ENCODE measurements at regions not wholly inside any gene's neighbourhood (a gene's known extent, or its start where the extent isn't known, plus 50 kb on each side); places are given as distances from the start of the nearest gene placed in this dataset.

- H3K18ac ChIP-seq (ENCODE audit: low read length), result no peak overlapping the region
- no peak overlapping the region for H4K91ac ChIP-seq (ENCODE audit: low read depth, low read length)
- H3K9ac ChIP-seq (ENCODE audit: low read length), result no peak overlapping the region
- H3K79me1 ChIP-seq (ENCODE audit: low read length), result no peaks in the 10 kb centered on the region
- H2AFZ ChIP-seq (ENCODE audit: insufficient read depth, low read length, poor library complexity), result no peak overlapping the region
- no peaks in the 10 kb centered on the region for H3K36me3 ChIP-seq (ENCODE audit: control insufficient read depth in 1 of 2, insufficient read depth in 2 of 2, low read length in 2 of 2)
- H2BK12ac ChIP-seq (ENCODE audit: low read length), result no peak overlapping the region
- H3K27me3 ChIP-seq (ENCODE audit: insufficient read depth, low read length), result no peaks in the 10 kb centered on the region
- H3K4ac ChIP-seq (ENCODE audit: low read depth, low read length), result no peak overlapping the region
- H2AK5ac ChIP-seq (ENCODE audit: low read length), result no peak overlapping the region
- H3K79me2 ChIP-seq (ENCODE audit: control insufficient read depth, insufficient read depth, low read length, poor library complexity), result no peaks in the 10 kb centered on the region
- H3K9me3 ChIP-seq (ENCODE audit: insufficient read depth, low read depth, low read length), result no peaks in the 10 kb centered on the region
- no peak overlapping the region for H3K14ac ChIP-seq (ENCODE audit: low read length)
- no peak overlapping the region for H2BK5ac ChIP-seq (ENCODE audit: low read depth, low read length, poor library complexity)
- no peak overlapping the region for H3K4me3 ChIP-seq (ENCODE audit: low read depth, low read length)
- no peak overlapping the region for H3K23ac ChIP-seq (ENCODE audit: low read length)
- H2BK120ac ChIP-seq (ENCODE audit: insufficient read depth, low read length, poor library complexity), result no peak overlapping the region
- H3K27ac ChIP-seq (ENCODE audit: low read depth, low read length), result no peak overlapping the region
- H3K4me2 ChIP-seq (ENCODE audit: low read length), result no peak overlapping the region
- no CpG with 5 or more reads among the region's 7 CpGs for WGBS (ENCODE audit: extremely low coverage, insufficient coverage, insufficient read length)
- H4K12ac ChIP-seq (ENCODE audit: low read depth, low read length), result no peak overlapping the region
- no peak for DNase-seq
- no peak overlapping the region for H4K8ac ChIP-seq (ENCODE audit: low read depth, low read length)
- H3K4me1 ChIP-seq (ENCODE audit: control insufficient read depth in 1 of 2, insufficient read depth in 2 of 2, low read length in 2 of 2), result no peaks in the 10 kb centered on the region
Measured at GRCh38 chr12:108065069-108065468, 64.0 kb upstream of the WSCD2 start.

GRCh38 chr12:108066583-108067577 is 62.2 kb upstream of the WSCD2 start:
- Histone ChIP-seq H3K27me3 (ENCODE audit: insufficient read depth, low read length) (no peaks in the 10 kb centered on the region), H2AK5ac (ENCODE audit: low read length) (no peak overlapping the region), H3K23ac (ENCODE audit: low read length) (no peak overlapping the region), H4K8ac (ENCODE audit: low read depth, low read length) (no peak overlapping the region), H3K79me2 (ENCODE audit: control insufficient read depth, insufficient read depth, low read length, poor library complexity) (no peaks in the 10 kb centered on the region), H2BK120ac (ENCODE audit: insufficient read depth, low read length, poor library complexity) (no peak overlapping the region), H3K4me3 (ENCODE audit: low read depth, low read length) (no peak overlapping the region), H3K27ac (ENCODE audit: low read depth, low read length) (no peak overlapping the region), H3K79me1 (ENCODE audit: low read length) (no peaks in the 10 kb centered on the region), H3K36me3 (ENCODE audit: control insufficient read depth in 1 of 2, insufficient read depth in 2 of 2, low read length in 2 of 2) (no peaks in the 10 kb centered on the region), H3K18ac (ENCODE audit: low read length) (no peak overlapping the region), H2BK5ac (ENCODE audit: low read depth, low read length, poor library complexity) (no peak overlapping the region), H3K4me1 (ENCODE audit: control insufficient read depth in 1 of 2, insufficient read depth in 2 of 2, low read length in 2 of 2) (no peaks in the 10 kb centered on the region), H2BK12ac (ENCODE audit: low read length) (no peak overlapping the region), H2AFZ (ENCODE audit: insufficient read depth, low read length, poor library complexity) (no peak overlapping the region), H4K12ac (ENCODE audit: low read depth, low read length) (no peak overlapping the region), H3K9ac (ENCODE audit: low read length) (no peak overlapping the region), H3K4ac (ENCODE audit: low read depth, low read length) (no peak overlapping the region), H3K9me3 (ENCODE audit: insufficient read depth, low read depth, low read length) (no peaks in the 10 kb centered on the region), H4K91ac (ENCODE audit: low read depth, low read length) (no peak overlapping the region), H3K14ac (ENCODE audit: low read length) (no peak overlapping the region), H3K4me2 (ENCODE audit: low read length) (no peak overlapping the region)
- no peak for DNase-seq
- no CpG with 5 or more reads among the region's 9 CpGs for WGBS (ENCODE audit: extremely low coverage, insufficient coverage, insufficient read length)

GRCh38 chr12:108069651-108070165 is 59.4 kb upstream of the WSCD2 start:
- H3K79me2 ChIP-seq (ENCODE audit: control insufficient read depth, insufficient read depth, low read length, poor library complexity), result no peaks in the 10 kb centered on the region
- no peaks in the 10 kb centered on the region for H3K27me3 ChIP-seq (ENCODE audit: insufficient read depth, low read length)
- no peak overlapping the region for H3K14ac ChIP-seq (ENCODE audit: low read length)
- H2BK5ac ChIP-seq (ENCODE audit: low read depth, low read length, poor library complexity), result no peak overlapping the region
- WGBS (ENCODE audit: extremely low coverage, insufficient coverage, insufficient read length), result no CpG with 5 or more reads among the region's 5 CpGs
- no peak overlapping the region for H3K27ac ChIP-seq (ENCODE audit: low read depth, low read length)
- no peak for DNase-seq
- H4K12ac ChIP-seq (ENCODE audit: low read depth, low read length), result no peak overlapping the region
- H2AFZ ChIP-seq (ENCODE audit: insufficient read depth, low read length, poor library complexity), result no peak overlapping the region
- no peak overlapping the region for H3K4me3 ChIP-seq (ENCODE audit: low read depth, low read length)
- H2BK12ac ChIP-seq (ENCODE audit: low read length), result no peak overlapping the region
- H3K79me1 ChIP-seq (ENCODE audit: low read length), result no peaks in the 10 kb centered on the region
- H4K8ac ChIP-seq (ENCODE audit: low read depth, low read length), result no peak overlapping the region
- H3K18ac ChIP-seq (ENCODE audit: low read length), result no peak overlapping the region
- H3K4ac ChIP-seq (ENCODE audit: low read depth, low read length), result no peak overlapping the region
- H3K36me3 ChIP-seq (ENCODE audit: control insufficient read depth in 1 of 2, insufficient read depth in 2 of 2, low read length in 2 of 2), result no peaks in the 10 kb centered on the region
- H3K23ac ChIP-seq (ENCODE audit: low read length), result no peak overlapping the region
- no peak overlapping the region for H3K4me2 ChIP-seq (ENCODE audit: low read length)
- H3K9me3 ChIP-seq (ENCODE audit: insufficient read depth, low read depth, low read length), result no peaks in the 10 kb centered on the region
- H2BK120ac ChIP-seq (ENCODE audit: insufficient read depth, low read length, poor library complexity), result no peak overlapping the region
- H2AK5ac ChIP-seq (ENCODE audit: low read length), result no peak overlapping the region
- H3K4me1 ChIP-seq (ENCODE audit: control insufficient read depth in 1 of 2, insufficient read depth in 2 of 2, low read length in 2 of 2), result no peaks in the 10 kb centered on the region
- H4K91ac ChIP-seq (ENCODE audit: low read depth, low read length), result no peak overlapping the region
- no peak overlapping the region for H3K9ac ChIP-seq (ENCODE audit: low read length)

- Histone ChIP-seq H3K9ac (ENCODE audit: low read length) (no peak overlapping the region), H3K18ac (ENCODE audit: low read length) (no peak overlapping the region), H3K4me1 (ENCODE audit: control insufficient read depth in 1 of 2, insufficient read depth in 2 of 2, low read length in 2 of 2) (no peaks in the 10 kb centered on the region), H2AK5ac (ENCODE audit: low read length) (no peak overlapping the region), H4K91ac (ENCODE audit: low read depth, low read length) (no peak overlapping the region), H3K9me3 (ENCODE audit: insufficient read depth, low read depth, low read length) (no peaks in the 10 kb centered on the region), H3K23ac (ENCODE audit: low read length) (no peak overlapping the region), H3K4ac (ENCODE audit: low read depth, low read length) (no peak overlapping the region), H3K14ac (ENCODE audit: low read length) (no peak overlapping the region), H3K79me2 (ENCODE audit: control insufficient read depth, insufficient read depth, low read length, poor library complexity) (no peaks in the 10 kb centered on the region), H3K79me1 (ENCODE audit: low read length) (no peaks in the 10 kb centered on the region), H2BK12ac (ENCODE audit: low read length) (no peak overlapping the region), H4K12ac (ENCODE audit: low read depth, low read length) (no peak overlapping the region), H2AFZ (ENCODE audit: insufficient read depth, low read length, poor library complexity) (no peak overlapping the region), H4K8ac (ENCODE audit: low read depth, low read length) (no peak overlapping the region), H3K4me2 (ENCODE audit: low read length) (no peak overlapping the region), H3K27ac (ENCODE audit: low read depth, low read length) (no peak overlapping the region), H2BK120ac (ENCODE audit: insufficient read depth, low read length, poor library complexity) (no peak overlapping the region), H3K4me3 (ENCODE audit: low read depth, low read length) (no peak overlapping the region), H2BK5ac (ENCODE audit: low read depth, low read length, poor library complexity) (no peak overlapping the region), H3K27me3 (ENCODE audit: insufficient read depth, low read length) (no peaks in the 10 kb centered on the region), H3K36me3 (ENCODE audit: control insufficient read depth in 1 of 2, insufficient read depth in 2 of 2, low read length in 2 of 2) (no peaks in the 10 kb centered on the region)
- no CpG with 5 or more reads among the region's 3 CpGs for WGBS (ENCODE audit: extremely low coverage, insufficient coverage, insufficient read length)
- DNase-seq, result no peak
Measured at GRCh38 chr12:108075561-108075960, 53.5 kb upstream of the WSCD2 start.

All from trophoblast cell (in vitro differentiated cells and primary cell).